ENCODE measurements at regions not wholly inside any gene's neighbourhood (a gene's known extent, or its start where the extent isn't known, plus 50 kb on each side); places are given as distances from the start of the nearest gene placed in this dataset.

DNA sequence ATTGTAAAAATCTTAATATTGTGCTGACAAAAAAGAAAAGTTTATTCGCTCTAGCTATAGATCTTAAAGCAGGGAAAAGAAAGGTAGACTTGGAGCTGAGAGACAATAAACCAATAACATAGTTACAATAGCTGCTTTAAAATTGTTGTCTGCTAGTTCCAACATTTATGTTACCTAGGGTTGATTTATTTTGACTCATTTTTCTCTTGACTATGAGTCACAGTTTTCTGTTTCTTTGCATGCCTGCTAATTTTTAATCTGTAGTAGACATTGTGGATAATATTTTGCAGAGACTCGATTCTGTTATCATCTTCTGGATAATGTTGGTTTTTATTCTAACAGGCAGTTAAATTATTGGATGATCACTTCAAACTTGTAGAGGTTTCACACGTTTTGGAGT is 83.1 kb upstream of the TRPC6 start:
- TF ChIP-seq POLR2A (IDR thresholded peaks at IDR 0.05), result no peak
- TF ChIP-seq, protein P1, sequence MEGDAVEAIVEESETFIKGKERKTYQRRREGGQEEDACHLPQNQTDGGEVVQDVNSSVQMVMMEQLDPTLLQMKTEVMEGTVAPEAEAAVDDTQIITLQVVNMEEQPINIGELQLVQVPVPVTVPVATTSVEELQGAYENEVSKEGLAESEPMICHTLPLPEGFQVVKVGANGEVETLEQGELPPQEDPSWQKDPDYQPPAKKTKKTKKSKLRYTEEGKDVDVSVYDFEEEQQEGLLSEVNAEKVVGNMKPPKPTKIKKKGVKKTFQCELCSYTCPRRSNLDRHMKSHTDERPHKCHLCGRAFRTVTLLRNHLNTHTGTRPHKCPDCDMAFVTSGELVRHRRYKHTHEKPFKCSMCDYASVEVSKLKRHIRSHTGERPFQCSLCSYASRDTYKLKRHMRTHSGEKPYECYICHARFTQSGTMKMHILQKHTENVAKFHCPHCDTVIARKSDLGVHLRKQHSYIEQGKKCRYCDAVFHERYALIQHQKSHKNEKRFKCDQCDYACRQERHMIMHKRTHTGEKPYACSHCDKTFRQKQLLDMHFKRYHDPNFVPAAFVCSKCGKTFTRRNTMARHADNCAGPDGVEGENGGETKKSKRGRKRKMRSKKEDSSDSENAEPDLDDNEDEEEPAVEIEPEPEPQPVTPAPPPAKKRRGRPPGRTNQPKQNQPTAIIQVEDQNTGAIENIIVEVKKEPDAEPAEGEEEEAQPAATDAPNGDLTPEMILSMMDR (IDR thresholded peaks at IDR 0.05), result no peak
- TF ChIP-seq POLR2AphosphoS5 (IDR thresholded peaks at IDR 0.05), result no peak

All from prostate gland (tissue), 2 donors.